ENCODE measurements at regions not wholly inside any gene's neighbourhood (a gene's known extent, or its start where the extent isn't known, plus 50 kb on each side); places are given as distances from the start of the nearest gene placed in this dataset.

DNA sequence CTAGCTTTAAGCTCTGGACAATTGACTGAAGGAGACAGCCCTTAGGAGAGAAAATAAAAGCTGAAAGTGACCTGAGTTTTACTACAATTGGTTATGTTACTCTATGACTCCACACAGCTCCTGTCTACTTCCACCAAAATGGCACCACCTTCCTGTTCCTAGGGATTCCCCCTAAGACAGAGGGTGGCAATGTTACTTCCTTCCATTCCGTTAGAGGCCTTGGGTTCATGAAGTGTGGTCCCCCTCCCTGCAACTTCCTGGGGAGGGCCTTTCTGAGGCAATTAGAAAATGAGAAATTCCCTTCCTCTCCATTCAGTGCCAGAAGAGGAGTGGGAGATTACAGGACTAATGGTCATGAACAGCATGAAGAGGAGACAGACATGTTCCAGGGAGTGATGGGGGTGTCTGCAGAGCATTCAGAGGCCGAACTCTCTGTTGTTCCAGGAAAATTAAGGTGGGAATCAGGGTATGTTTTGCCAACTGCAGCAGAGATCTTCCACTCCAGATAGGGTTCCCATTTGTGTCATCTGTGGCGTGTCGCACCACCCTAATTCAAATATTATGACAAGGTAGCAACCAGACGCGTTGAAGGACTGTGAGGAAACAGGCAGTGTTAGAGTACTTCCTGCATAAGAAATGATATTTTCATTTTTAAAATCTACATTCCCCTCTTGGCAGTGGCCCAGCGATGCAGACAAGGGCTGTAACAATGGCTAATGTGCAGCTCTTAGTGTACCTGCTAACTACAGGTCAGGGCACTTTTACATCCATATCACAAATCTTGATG is 53.1 kb upstream of the TRIM67 start:
- H3K27ac ChIP-seq: no peak overlapping the region
- no peak for TF ChIP-seq ZFX (IDR thresholded peaks at IDR 0.05)
- TF ChIP-seq, protein P1, sequence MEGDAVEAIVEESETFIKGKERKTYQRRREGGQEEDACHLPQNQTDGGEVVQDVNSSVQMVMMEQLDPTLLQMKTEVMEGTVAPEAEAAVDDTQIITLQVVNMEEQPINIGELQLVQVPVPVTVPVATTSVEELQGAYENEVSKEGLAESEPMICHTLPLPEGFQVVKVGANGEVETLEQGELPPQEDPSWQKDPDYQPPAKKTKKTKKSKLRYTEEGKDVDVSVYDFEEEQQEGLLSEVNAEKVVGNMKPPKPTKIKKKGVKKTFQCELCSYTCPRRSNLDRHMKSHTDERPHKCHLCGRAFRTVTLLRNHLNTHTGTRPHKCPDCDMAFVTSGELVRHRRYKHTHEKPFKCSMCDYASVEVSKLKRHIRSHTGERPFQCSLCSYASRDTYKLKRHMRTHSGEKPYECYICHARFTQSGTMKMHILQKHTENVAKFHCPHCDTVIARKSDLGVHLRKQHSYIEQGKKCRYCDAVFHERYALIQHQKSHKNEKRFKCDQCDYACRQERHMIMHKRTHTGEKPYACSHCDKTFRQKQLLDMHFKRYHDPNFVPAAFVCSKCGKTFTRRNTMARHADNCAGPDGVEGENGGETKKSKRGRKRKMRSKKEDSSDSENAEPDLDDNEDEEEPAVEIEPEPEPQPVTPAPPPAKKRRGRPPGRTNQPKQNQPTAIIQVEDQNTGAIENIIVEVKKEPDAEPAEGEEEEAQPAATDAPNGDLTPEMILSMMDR (conservative IDR thresholded peaks at IDR 0.05): no peak

DNA sequence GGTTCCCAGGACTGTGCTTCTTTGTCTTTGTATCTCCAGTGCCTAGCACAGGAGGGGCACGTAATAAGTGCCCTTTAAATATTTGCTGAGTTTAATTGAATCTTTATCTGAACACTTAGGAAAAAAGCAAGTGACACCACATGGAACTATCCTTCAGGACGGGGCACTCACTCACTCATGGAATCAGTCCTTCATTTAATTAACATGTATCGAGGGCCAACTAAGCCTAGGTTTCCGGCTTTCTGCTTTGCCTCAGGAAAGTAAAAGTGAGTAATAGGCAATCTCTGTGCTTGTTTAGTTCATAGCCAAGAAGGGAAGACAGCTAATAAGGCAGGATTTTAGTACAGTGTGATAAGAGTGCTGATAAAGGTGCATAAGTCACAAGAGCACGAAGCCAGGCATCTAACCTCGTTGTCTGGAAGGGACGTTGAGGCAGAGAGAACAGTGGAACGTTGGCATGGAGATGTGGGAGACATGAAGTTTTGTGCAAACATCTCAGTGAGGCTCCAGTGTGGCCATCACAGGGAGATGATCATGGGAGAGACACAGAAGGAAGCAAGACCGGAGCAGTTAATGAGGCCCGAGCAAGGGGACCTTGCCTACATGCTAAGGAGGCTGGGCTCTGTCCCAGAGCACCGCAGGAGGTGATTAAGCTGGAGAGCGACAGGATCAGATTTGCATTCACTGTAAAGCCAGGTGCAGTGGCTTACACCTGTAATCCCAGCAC is 54.1 kb upstream of the TRIM67 start:
- no peak for TF ChIP-seq ZFX (IDR thresholded peaks at IDR 0.05)
- TF ChIP-seq, protein P1 (conservative IDR thresholded peaks at IDR 0.05): no peak
- no peak overlapping the region for H3K27ac ChIP-seq

DNA sequence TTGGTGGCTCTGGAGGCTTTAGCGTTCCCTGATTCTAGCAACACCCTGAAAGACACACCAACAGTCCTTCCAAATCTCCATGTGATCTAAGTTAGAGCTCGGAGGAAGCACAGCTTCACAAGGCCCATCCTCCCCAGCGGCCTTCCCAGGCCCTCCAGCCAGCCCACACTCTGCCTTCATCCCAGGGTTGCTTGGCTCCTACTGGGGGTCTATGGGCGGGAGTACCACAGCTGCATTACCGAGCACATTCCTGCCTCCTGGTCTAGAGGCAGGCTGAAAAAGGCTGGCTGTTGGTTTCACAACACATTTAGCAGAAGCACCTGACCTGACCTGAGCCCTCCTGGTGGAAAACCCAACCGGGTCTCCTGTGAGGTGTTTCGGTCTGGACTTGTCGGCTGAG is 54.7 kb upstream of the TRIM67 start:
- no peak for TF ChIP-seq ZFX (IDR thresholded peaks at IDR 0.05)
- TF ChIP-seq, protein P1 (conservative IDR thresholded peaks at IDR 0.05): no peak
- no peak overlapping the region for H3K27ac ChIP-seq

DNA sequence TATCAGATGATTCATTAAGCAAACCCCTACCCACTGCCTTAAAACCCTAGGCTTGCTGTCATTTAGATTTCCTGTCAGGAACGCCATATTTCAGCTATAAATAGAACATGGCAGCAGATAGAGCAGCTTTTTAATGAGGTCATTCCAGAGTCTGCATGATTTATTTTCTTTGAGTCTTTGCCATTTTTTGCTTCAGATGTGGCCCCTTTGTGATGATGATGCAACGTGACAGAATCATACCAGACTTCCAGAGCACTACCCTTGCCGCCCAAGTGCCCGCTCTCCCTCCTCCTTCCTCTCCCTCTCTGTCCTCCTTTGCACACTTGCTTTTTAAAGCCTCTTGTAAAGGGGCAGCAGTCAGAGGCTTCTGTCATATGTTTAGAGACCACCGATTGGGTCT is 55.5 kb upstream of the TRIM67 start:
- TF ChIP-seq ZFX (IDR thresholded peaks at IDR 0.05): no peak
- TF ChIP-seq, protein P1 (conservative IDR thresholded peaks at IDR 0.05): no peak
- no peak overlapping the region for H3K27ac ChIP-seq

DNA sequence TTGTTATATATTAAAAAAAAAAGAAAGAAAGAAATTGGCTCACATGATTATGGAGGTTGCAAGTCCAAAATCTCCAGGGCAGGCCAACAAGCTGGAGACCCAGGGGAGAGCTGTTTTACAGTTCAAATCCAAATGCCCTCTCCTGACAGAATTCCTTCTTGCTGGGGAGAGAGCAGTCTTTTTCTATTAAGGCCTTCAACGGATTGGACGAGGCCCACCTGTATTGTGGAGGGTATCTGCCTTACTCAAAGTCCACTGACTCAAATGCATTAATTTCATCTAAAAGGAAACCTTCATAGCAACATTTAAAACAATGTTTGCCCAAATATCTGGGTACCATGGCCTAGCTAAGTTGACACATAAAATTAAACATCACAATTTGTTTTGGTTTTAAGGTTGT is 56.9 kb upstream of the TRIM67 start:
- TF ChIP-seq, protein P1 (conservative IDR thresholded peaks at IDR 0.05): no peak
- no peak for TF ChIP-seq ZFX (IDR thresholded peaks at IDR 0.05)
- H3K27ac ChIP-seq: no peak overlapping the region

DNA sequence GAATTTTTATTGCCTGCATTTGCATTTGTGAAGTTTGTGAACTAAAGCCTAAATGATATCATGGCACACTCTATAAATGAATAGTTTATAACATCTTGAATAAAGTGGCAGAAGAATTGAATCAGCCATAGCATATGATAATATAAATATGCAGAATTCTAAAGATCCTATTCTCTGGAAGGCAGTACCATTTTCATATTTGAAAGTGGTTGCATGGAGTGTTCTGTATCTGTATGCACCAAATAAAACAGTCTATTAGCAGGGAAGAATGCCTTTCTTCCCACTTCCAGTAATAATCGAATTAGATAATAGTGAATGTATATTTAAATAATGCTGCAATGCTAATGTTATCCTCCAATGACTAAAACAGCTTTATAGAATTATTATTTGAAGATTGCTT is 57.9 kb upstream of the TRIM67 start:
- no peak for TF ChIP-seq ZFX (IDR thresholded peaks at IDR 0.05)
- TF ChIP-seq, protein P1 (conservative IDR thresholded peaks at IDR 0.05): no peak
- H3K27ac ChIP-seq: no peak overlapping the region

Measured in C4-2B (cell line).